Liver (tissue), 3 donors: ENCODE measurements at regions not wholly inside any gene's neighbourhood (a gene's known extent, or its start where the extent isn't known, plus 50 kb on each side); places are given as distances from the start of the nearest gene placed in this dataset.

Experiments
- FOXA1 ChIP-seq: IDR thresholded peaks from 2 replicates; pipeline ENCODE4 v1.6.1; 2016; ENCODE audit warnings: antibody characterized with exemption
- HNF4A ChIP-seq, 2 donors: conservative IDR thresholded peaks; 2 replicates each; pipeline ENCODE4 v1.6.1; 2016; ENCODE audit warnings: antibody characterized with exemption in 2 of 2, mild to moderate bottlenecking in 2 of 2
- RAD21 ChIP-seq, 2 donors: IDR thresholded peaks; 2 replicates each; pipeline ENCODE4 v1.6.1; 2016; ENCODE audit warnings: antibody characterized with exemption in 2 of 2, mild to moderate bottlenecking in 2 of 2
- YY1 ChIP-seq: IDR thresholded peaks from 2 replicates; pipeline ENCODE4 v1.6.1; 2016; ENCODE audit warnings: antibody characterized with exemption, mild to moderate bottlenecking
- TF ChIP-seq, protein P1 (sequence below): fragments of 150-350 bp; IDR thresholded peaks from 2 replicates; pipeline ENCODE4 v1.5.1; 2017; ENCODE audit warnings: improper control_type of control experiment, low read depth, low read length; ENCODE audit not compliant: missing input control
- TF ChIP-seq, protein P2 (sequence below): IDR thresholded peaks from 2 replicates; pipeline ENCODE4 v1.6.1; 2016; ENCODE audit warnings: antibody characterized with exemption
- donor health status: healthy.
- donor health status: healthy.

GRCh38 chr5:29516224-29516623 is 1677.3 kb upstream of the CDH6 start:
- TF ChIP-seq YY1 (no peak), FOXA1 (no peak), RAD21 (IDR thresholded peaks at IDR 0.05) (no peak), HNF4A (conservative IDR thresholded peaks at IDR 0.05) (no peak)
- TF ChIP-seq, protein P1, sequence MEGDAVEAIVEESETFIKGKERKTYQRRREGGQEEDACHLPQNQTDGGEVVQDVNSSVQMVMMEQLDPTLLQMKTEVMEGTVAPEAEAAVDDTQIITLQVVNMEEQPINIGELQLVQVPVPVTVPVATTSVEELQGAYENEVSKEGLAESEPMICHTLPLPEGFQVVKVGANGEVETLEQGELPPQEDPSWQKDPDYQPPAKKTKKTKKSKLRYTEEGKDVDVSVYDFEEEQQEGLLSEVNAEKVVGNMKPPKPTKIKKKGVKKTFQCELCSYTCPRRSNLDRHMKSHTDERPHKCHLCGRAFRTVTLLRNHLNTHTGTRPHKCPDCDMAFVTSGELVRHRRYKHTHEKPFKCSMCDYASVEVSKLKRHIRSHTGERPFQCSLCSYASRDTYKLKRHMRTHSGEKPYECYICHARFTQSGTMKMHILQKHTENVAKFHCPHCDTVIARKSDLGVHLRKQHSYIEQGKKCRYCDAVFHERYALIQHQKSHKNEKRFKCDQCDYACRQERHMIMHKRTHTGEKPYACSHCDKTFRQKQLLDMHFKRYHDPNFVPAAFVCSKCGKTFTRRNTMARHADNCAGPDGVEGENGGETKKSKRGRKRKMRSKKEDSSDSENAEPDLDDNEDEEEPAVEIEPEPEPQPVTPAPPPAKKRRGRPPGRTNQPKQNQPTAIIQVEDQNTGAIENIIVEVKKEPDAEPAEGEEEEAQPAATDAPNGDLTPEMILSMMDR = no peak
- TF ChIP-seq, protein P2, sequence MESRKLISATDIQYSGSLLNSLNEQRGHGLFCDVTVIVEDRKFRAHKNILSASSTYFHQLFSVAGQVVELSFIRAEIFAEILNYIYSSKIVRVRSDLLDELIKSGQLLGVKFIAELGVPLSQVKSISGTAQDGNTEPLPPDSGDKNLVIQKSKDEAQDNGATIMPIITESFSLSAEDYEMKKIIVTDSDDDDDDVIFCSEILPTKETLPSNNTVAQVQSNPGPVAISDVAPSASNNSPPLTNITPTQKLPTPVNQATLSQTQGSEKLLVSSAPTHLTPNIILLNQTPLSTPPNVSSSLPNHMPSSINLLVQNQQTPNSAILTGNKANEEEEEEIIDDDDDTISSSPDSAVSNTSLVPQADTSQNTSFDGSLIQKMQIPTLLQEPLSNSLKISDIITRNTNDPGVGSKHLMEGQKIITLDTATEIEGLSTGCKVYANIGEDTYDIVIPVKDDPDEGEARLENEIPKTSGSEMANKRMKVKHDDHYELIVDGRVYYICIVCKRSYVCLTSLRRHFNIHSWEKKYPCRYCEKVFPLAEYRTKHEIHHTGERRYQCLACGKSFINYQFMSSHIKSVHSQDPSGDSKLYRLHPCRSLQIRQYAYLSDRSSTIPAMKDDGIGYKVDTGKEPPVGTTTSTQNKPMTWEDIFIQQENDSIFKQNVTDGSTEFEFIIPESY = no peak
